GM12875 (cell line): ENCODE measurements at regions not wholly inside any gene's neighbourhood (a gene's known extent, or its start where the extent isn't known, plus 50 kb on each side); places are given as distances from the start of the nearest gene placed in this dataset.

ENCODE experiments used
- H3K4me3 ChIP-seq: one replicate; pipeline ENCODE4 v1.5.1; 2011; ENCODE audit warnings: low read depth, low read length, control low read depth
- CTCF ChIP-seq: IDR thresholded peaks from 2 replicates; pipeline ENCODE4 v1.5.1; 2011; ENCODE audit warnings: low read depth, mild to moderate bottlenecking, control low read depth, inconsistent platforms, low read length, moderate library complexity, borderline replicate concordance; ENCODE audit not compliant: insufficient read depth

- no peak for TF ChIP-seq CTCF
- H3K4me3 ChIP-seq, result no peak overlapping the region
These were observed 150.9 kb downstream of the MRM1 start for GRCh38 chr17:36752096-36752888.

- no peak overlapping the region for H3K4me3 ChIP-seq
- peak; percentile 70 for TF ChIP-seq CTCF
These were observed 154.2 kb downstream of the MRM1 start for GRCh38 chr17:36755586-36755985.

GRCh38 chr17:36756695-36757094, 155.3 kb downstream of the MRM1 start:
- no peak for TF ChIP-seq CTCF
- H3K4me3 ChIP-seq, result no peak overlapping the region

- no peak for TF ChIP-seq CTCF
- H3K4me3 ChIP-seq, result no peak overlapping the region
These were observed 159.0 kb downstream of the MRM1 start for GRCh38 chr17:36760425-36760824.

GRCh38 chr17:36761203-36761950, 160.0 kb downstream of the MRM1 start:
- H3K4me3 ChIP-seq, result no peak overlapping the region
- TF ChIP-seq CTCF, result no peak

- no peak for TF ChIP-seq CTCF
- H3K4me3 ChIP-seq, result no peak overlapping the region
These were observed 164.2 kb downstream of the MRM1 start for GRCh38 chr17:36765436-36766043.

GRCh38 chr17:36768394-36768793, 167.0 kb downstream of the MRM1 start:
- 0 out of 2 replicates have a peak, but pooled peaks have one; percentile 18 for TF ChIP-seq CTCF
- H3K4me3 ChIP-seq, result no peak overlapping the region
